Motor neuron (in vitro differentiated cells): ENCODE measurements at regions not wholly inside any gene's neighbourhood (a gene's known extent, or its start where the extent isn't known, plus 50 kb on each side); places are given as distances from the start of the nearest gene placed in this dataset.
A peak's percentile ranks its signal among the peaks of the same experiment; 100 is the strongest.

ENCODE experiments used
- ATAC-seq, 8 experiments: fragments of 200-7000 bp; cut with Tn5 transposase; replicated peaks in 6 of 8; 2 replicates each; pipeline ENCODE4 v1.8.0; 2021; ENCODE audit warnings: mild to moderate bottlenecking in 8 of 8, moderate library complexity in 8 of 8
- H3K27ac ChIP-seq, 2 donors: fragments of 250-450 bp; sonication (Bioruptor Pico); 2 replicates each; pipeline ENCODE4 v1.9.0; 2021; ENCODE audit warnings: antibody characterized with exemption in 2 of 2, mild to moderate bottlenecking in 2 of 2, moderate library complexity in 1 of 2
- H3K4me1 ChIP-seq, 2 donors: fragments of 250-450 bp; sonication (Bioruptor Pico); replicated peaks in 1 of 2; 2 replicates each; pipeline ENCODE4 v1.6.1; 2021; ENCODE audit warnings: antibody characterized with exemption in 2 of 2, mild to moderate bottlenecking in 2 of 2, moderate library complexity in 1 of 2
- H3K4me3 ChIP-seq, 5 donors: fragments of 250-450 bp; sonication (Bioruptor Pico); 2 replicates each; pipeline ENCODE4 v1.9.0; 2021; ENCODE audit warnings: antibody characterized with exemption in 5 of 5, mild to moderate bottlenecking in 5 of 5, moderate library complexity in 4 of 5
- WGBS, 10 experiments: fragments of 450-650 bp; shearing (Covaris generic); methylation state at CpG; one replicate each; pipeline ENCODE4 v1.0.0; 2022; 5-methylcytosine and 5-hydroxymethylcytosine counted together
- in situ Hi-C, 9 experiments: fragments of 400-800 bp; cut with MboI; loops; one replicate each; pipeline ENCODE4 v1.15.0; 2021; ENCODE audit warnings: low sequenced_read_pairs in 9 of 9, low pct_unique_long_range_greater_than_20kb in 2 of 9; ENCODE audit not compliant: unreplicated experiment in 9 of 9

GRCh38 chr14:82449926-82450468 lies 916.3 kb upstream of the SEL1L start:
- no peak overlapping the region for H3K4me3 ChIP-seq
- ATAC-seq = peak; percentile 32 to 89 (median 87)
- in situ Hi-C loops = no loop called here
- 0 to 71% (median 30%) methylated on average over 1 to 5 of the region's 5 CpGs; no CpG with 5 or more reads in 2 of the 10 experiments for WGBS, 10 experiments
- H3K4me1 ChIP-seq = peaks cover 47 to 61% of the 10 kb centered on the region in 2 donors
- no peak overlapping the region for H3K27ac ChIP-seq

- Histone ChIP-seq H3K27ac (no peak overlapping the region), H3K4me3 (no peak overlapping the region), H3K4me1 (peaks cover 39 to 44% of the 10 kb centered on the region in 2 donors)
- in situ Hi-C loops = no loop called here
- no peak for ATAC-seq
These were observed 918.0 kb upstream of the SEL1L start for GRCh38 chr14:82451675-82452074.

- WGBS, 10 experiments = 0 to 91% (median 59%) methylated on average over 1 to 6 of the region's 6 CpGs
- no peak overlapping the region for H3K4me3 ChIP-seq
- H3K27ac ChIP-seq = no peak overlapping the region
- in situ Hi-C loops = no loop called here
- H3K4me1 ChIP-seq = no peaks in the 10 kb centered on the region
- no peak for ATAC-seq
These were observed 948.7 kb upstream of the SEL1L start for GRCh38 chr14:82482345-82482744.

- peaks cover 0 to 5% of the 10 kb centered on the region in 2 donors for H3K4me1 ChIP-seq
- in situ Hi-C loops = no loop called here
- no peak overlapping the region for H3K27ac ChIP-seq
- ATAC-seq = peak in 2 of 8 experiments; percentile 35 to 38
- H3K4me3 ChIP-seq = no peak overlapping the region
- 19 to 100% (median 80%) methylated on average over 1 to 2 of the region's 2 CpGs for WGBS, 10 experiments
These were observed 954.8 kb upstream of the SEL1L start for GRCh38 chr14:82488473-82488872.

- in situ Hi-C loops = no loop called here
- Histone ChIP-seq H3K4me1 (peaks cover 0 to 5% of the 10 kb centered on the region in 2 donors), H3K27ac (no peak overlapping the region), H3K4me3 (no peak overlapping the region)
- ATAC-seq = peak in 1 of 8 experiments; percentile 97
- WGBS, 10 experiments = 0 to 100% (median 75%) methylated on average over 1 of the region's 1 CpG; no CpG with 5 or more reads in 1 of the 10 experiments
These were observed 956.7 kb upstream of the SEL1L start for GRCh38 chr14:82490397-82490796.

- 0 to 89% (median 30%) methylated on average over 1 of the region's 1 CpG; no CpG with 5 or more reads in 2 of the 10 experiments for WGBS, 10 experiments
- peaks cover 0 to 5% of the 10 kb centered on the region in 2 donors for H3K4me1 ChIP-seq
- in situ Hi-C loops = no loop called here
- no peak overlapping the region for H3K27ac ChIP-seq
- no peak overlapping the region for H3K4me3 ChIP-seq
- ATAC-seq = peak in 5 of 8 experiments; percentile 34 to 80 (median 77)
These were observed 958.5 kb upstream of the SEL1L start for GRCh38 chr14:82492157-82492556.

- H3K27ac ChIP-seq = no peak overlapping the region
- in situ Hi-C loops = no loop called here
- ATAC-seq = no peak
- 14 to 100% (median 83%) methylated on average over 1 of the region's 1 CpG for WGBS, 10 experiments
- H3K4me3 ChIP-seq = no peak overlapping the region
- peaks cover 7 to 17% of the 10 kb centered on the region in 2 donors for H3K4me1 ChIP-seq
These were observed 966.6 kb upstream of the SEL1L start for GRCh38 chr14:82500222-82500621.

GRCh38 chr14:82501554-82501953 lies 967.9 kb upstream of the SEL1L start:
- H3K27ac ChIP-seq = no peak overlapping the region
- 0 to 100% (median 57%) methylated on average over 1 to 2 of the region's 2 CpGs for WGBS, 10 experiments
- in situ Hi-C loops = no loop called here
- no peak overlapping the region for H3K4me3 ChIP-seq
- H3K4me1 ChIP-seq = peaks cover 7 to 17% of the 10 kb centered on the region in 2 donors
- ATAC-seq = peak in 1 of 8 experiments; percentile 44

GRCh38 chr14:82502043-82502442 lies 968.4 kb upstream of the SEL1L start:
- Histone ChIP-seq H3K27ac (no peak overlapping the region), H3K4me1 (peaks cover 7 to 17% of the 10 kb centered on the region in 2 donors), H3K4me3 (no peak overlapping the region)
- ATAC-seq = no peak
- in situ Hi-C loops = no loop called here
- 0 to 90% (median 76%) methylated on average over 2 to 4 of the region's 4 CpGs; no CpG with 5 or more reads in 1 of the 10 experiments for WGBS, 10 experiments

- Histone ChIP-seq H3K27ac (no peak overlapping the region), H3K4me1 (peaks cover 7 to 17% of the 10 kb centered on the region in 2 donors), H3K4me3 (no peak overlapping the region)
- in situ Hi-C loops = no loop called here
- ATAC-seq = no peak
These were observed 971.2 kb upstream of the SEL1L start for GRCh38 chr14:82504894-82505293.

- 43 to 100% (median 65%) methylated on average over 3 to 4 of the region's 5 CpGs; no CpG with 5 or more reads in 1 of the 10 experiments for WGBS, 10 experiments
- peak in 2 of 8 experiments; percentile 19 to 38 for ATAC-seq
- in situ Hi-C loops = no loop called here
These were observed 976.4 kb upstream of the SEL1L start for GRCh38 chr14:82510007-82510406.

GRCh38 chr14:82511399-82511798 lies 977.7 kb upstream of the SEL1L start:
- WGBS, 10 experiments = 0 to 100% (median 88%) methylated on average over 1 of the region's 1 CpG; no CpG with 5 or more reads in 5 of the 10 experiments
- no peak for ATAC-seq
- in situ Hi-C loops = no loop called here

More at GRCh38 chr14:82510007-82510406, 976.4 kb upstream of the SEL1L start:
- no peaks in the 10 kb centered on the region for H3K4me1 ChIP-seq
- no peak overlapping the region for H3K27ac ChIP-seq
- no peak overlapping the region for H3K4me3 ChIP-seq

GRCh38 chr14:82520765-82521164 lies 987.1 kb upstream of the SEL1L start:
- H3K27ac ChIP-seq = no peak overlapping the region
- no peak overlapping the region for H3K4me3 ChIP-seq
- in situ Hi-C loops = no loop called here
- H3K4me1 ChIP-seq = peaks cover 0 to 5% of the 10 kb centered on the region in 2 donors
- WGBS, 10 experiments = 0 to 88% (median 70%) methylated on average over 1 of the region's 1 CpG; no CpG with 5 or more reads in 1 of the 10 experiments
- ATAC-seq = peak in 4 of 8 experiments; percentile 14 to 70 (median 40)

More at GRCh38 chr14:82511399-82511798, 977.7 kb upstream of the SEL1L start:
- Histone ChIP-seq H3K4me3 (no peak overlapping the region), H3K4me1 (no peaks in the 10 kb centered on the region), H3K27ac (no peak overlapping the region)

- H3K4me3 ChIP-seq = no peak overlapping the region
- no peak overlapping the region for H3K27ac ChIP-seq
- peaks cover 0 to 5% of the 10 kb centered on the region in 2 donors for H3K4me1 ChIP-seq
- no peak for ATAC-seq
- in situ Hi-C loops = no loop called here
These were observed 987.5 kb upstream of the SEL1L start for GRCh38 chr14:82521191-82521590.
